ENCODE measurements at regions not wholly inside any gene's neighbourhood (a gene's known extent, or its start where the extent isn't known, plus 50 kb on each side); places are given as distances from the start of the nearest gene placed in this dataset.
"Not testable (repeated sequence)": the region's sequence is repeated elsewhere in the genome, so short reads cannot be mapped to it uniquely, and the experiment has no call there.

DNA sequence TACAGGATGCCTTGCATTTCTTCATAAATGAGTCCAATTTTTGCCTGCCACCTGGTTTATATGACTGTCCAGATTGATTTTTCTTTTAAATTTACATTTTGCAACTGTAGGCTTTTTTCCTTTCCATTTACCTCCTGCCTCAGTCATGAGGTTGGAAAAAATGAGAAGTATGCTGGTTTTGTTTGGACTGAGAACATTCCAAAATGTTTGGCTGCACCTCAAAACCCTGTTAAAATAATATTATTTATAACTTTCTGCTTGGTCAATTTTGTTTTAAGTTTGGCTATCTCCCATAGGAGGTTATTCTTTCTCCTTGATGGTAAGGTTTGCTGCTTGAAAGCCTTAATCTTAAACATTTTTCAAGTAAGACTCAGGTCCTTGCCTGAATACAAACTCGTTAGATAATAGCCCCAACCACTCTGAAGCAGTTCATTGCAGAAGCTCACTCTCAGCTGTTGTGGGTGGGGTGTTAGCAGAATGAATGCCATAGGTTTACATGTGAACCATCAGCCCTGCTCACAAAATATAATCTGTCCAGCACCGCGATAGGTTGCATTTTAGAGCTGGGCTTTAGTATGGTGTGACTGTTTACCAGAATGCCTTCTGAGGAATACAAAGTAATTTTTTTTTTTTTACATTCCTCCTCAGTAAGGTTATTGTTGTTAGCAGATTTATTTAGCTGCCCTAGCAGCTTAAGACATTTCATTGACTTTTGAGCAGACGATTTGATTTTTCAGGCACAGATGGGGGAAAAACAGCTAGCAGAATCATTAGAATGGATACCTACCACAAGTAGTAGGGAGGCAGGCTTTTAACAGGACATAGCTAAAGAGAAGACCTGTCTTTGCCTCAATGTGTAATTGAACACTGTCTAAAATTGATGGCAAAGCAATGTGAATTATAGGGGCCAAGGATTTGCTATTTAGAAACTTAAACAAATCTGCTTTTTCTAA is 630.8 kb upstream of the KCNMB2 start:
- Histone ChIP-seq H3K4me3 (no peak overlapping the region), H3K27ac (peak overlapping the region; percentile 73), H3K36me3 (no peaks in the 10 kb centered on the region), H3K27me3 (no peaks in the 10 kb centered on the region), H3K4me1 (peaks cover 14% of the 10 kb centered on the region), H3K9me3 (no peaks in the 10 kb centered on the region)
- 56% methylated on average over 4 of the region's 4 CpGs for WGBS
- DNase-seq (ENCODE audit: low spot score in 2 of 2), result no peak
- TF ChIP-seq, protein P1, sequence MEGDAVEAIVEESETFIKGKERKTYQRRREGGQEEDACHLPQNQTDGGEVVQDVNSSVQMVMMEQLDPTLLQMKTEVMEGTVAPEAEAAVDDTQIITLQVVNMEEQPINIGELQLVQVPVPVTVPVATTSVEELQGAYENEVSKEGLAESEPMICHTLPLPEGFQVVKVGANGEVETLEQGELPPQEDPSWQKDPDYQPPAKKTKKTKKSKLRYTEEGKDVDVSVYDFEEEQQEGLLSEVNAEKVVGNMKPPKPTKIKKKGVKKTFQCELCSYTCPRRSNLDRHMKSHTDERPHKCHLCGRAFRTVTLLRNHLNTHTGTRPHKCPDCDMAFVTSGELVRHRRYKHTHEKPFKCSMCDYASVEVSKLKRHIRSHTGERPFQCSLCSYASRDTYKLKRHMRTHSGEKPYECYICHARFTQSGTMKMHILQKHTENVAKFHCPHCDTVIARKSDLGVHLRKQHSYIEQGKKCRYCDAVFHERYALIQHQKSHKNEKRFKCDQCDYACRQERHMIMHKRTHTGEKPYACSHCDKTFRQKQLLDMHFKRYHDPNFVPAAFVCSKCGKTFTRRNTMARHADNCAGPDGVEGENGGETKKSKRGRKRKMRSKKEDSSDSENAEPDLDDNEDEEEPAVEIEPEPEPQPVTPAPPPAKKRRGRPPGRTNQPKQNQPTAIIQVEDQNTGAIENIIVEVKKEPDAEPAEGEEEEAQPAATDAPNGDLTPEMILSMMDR (IDR thresholded peaks at IDR 0.05), result no peak
- no peak for TF ChIP-seq POLR2AphosphoS5 (IDR thresholded peaks at IDR 0.05)
- TF ChIP-seq EP300 (IDR thresholded peaks at IDR 0.05), result no peak
- no peak for TF ChIP-seq POLR2A (IDR thresholded peaks at IDR 0.05)

DNA sequence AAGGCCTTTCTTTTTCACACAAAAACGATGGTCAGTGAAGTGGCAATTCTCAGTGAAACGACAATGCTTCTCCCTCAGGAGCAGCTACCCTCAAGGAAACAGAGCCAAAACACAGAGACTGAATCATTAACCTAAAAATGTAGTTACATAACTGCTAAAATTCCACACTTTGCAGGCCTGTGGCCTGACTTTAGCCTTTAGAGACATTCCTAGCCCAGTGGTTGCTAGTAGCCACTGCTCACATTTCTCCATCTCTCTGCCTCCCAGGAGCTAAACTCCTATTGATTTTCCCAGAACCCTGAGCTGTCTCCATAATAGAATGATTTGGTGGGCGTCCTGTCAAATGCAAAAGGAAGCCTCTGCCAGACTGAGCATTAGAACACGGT is 630.1 kb upstream of the KCNMB2 start:
- H3K27ac ChIP-seq, result peak overlapping the region; percentile 73
- no peaks in the 10 kb centered on the region for H3K36me3 ChIP-seq
- H3K4me1 ChIP-seq, result peaks cover 14% of the 10 kb centered on the region
- no peaks in the 10 kb centered on the region for H3K27me3 ChIP-seq
- no peak for DNase-seq (ENCODE audit: low spot score in 2 of 2)
- H3K4me3 ChIP-seq, result no peak overlapping the region
- H3K9me3 ChIP-seq, result no peaks in the 10 kb centered on the region
- TF ChIP-seq POLR2A (IDR thresholded peaks at IDR 0.05), result no peak
- TF ChIP-seq EP300 (IDR thresholded peaks at IDR 0.05), result no peak
- TF ChIP-seq POLR2AphosphoS5 (IDR thresholded peaks at IDR 0.05), result no peak
- TF ChIP-seq, protein P1 (IDR thresholded peaks at IDR 0.05), result no peak
- 52% methylated on average over 4 of the region's 4 CpGs for WGBS

- TF ChIP-seq, protein P1 (IDR thresholded peaks at IDR 0.05), result no peak
- TF ChIP-seq EP300 (IDR thresholded peaks at IDR 0.05) (no peak), POLR2A (IDR thresholded peaks at IDR 0.05) (no peak), POLR2AphosphoS5 (IDR thresholded peaks at IDR 0.05) (no peak)
- Histone ChIP-seq H3K27ac (no peak overlapping the region), H3K4me1 (peaks cover 14% of the 10 kb centered on the region), H3K9me3 (no peaks in the 10 kb centered on the region), H3K36me3 (no peaks in the 10 kb centered on the region), H3K4me3 (no peak overlapping the region), H3K27me3 (no peaks in the 10 kb centered on the region)
- DNase-seq (ENCODE audit: low spot score in 2 of 2), result no peak
- 73% methylated on average over 5 of the region's 5 CpGs for WGBS
Measured at GRCh38 chr3:177906578-177907229, 629.5 kb upstream of the KCNMB2 start.

DNA sequence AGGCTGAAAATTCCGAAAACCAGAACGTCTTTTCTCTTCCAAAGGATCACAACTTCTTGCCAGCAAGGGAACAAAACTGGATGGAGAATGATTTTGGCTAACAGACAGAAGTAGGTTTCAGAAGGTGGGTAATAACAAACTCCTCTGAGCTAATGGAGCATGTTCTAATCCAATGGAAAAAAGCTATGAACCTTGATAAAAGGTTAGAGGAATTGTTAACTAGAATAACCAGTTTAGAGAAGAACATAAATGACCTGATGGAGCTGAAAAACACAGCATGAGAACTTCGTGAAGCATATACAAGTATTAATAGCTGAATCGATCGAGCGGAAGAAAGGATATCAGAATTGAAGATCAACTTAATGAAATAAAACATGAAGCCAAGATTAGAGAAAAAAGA is 626.7 kb upstream of the KCNMB2 start:
- not testable (repeated sequence) for H3K4me3 ChIP-seq; H3K27me3 ChIP-seq; DNase-seq (ENCODE audit: low spot score in 2 of 2); H3K9me3 ChIP-seq; H3K36me3 ChIP-seq; H3K27ac ChIP-seq
- WGBS, result 88% methylated on average over 6 of the region's 6 CpGs
- peaks cover 12% of the 10 kb centered on the region for H3K4me1 ChIP-seq

DNA sequence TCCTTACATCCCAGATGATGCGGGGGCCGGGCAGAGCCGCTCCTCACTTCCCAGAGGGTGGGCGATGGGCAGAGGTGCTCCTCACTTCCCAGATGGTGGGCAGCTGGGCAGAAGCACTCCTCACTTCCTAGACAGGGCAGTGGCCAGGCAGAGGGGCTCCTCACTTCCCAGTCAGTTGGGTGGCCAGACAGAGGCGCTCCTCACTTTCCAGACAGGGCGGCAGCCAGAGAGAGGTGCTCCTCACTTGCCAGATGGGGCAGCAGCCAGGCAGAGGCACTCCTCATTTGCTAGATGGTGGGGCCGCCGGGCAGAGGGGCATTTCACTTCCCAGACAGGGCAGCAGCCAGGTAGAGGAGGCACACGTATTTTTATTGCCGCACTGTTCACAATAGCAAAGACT is 622.0 kb upstream of the KCNMB2 start:
- Histone ChIP-seq H3K4me3 (no peak overlapping the region), H3K9me3 (no peaks in the 10 kb centered on the region), H3K36me3 (no peaks in the 10 kb centered on the region), H3K27ac (no peak overlapping the region), H3K27me3 (no peaks in the 10 kb centered on the region), H3K4me1 (no peaks in the 10 kb centered on the region)
- 88% methylated on average over 7 of the region's 10 CpGs for WGBS
- TF ChIP-seq, protein P1 (IDR thresholded peaks at IDR 0.05), result no peak
- no peak for TF ChIP-seq POLR2A (IDR thresholded peaks at IDR 0.05)
- no peak for TF ChIP-seq EP300 (IDR thresholded peaks at IDR 0.05)
- TF ChIP-seq POLR2AphosphoS5 (IDR thresholded peaks at IDR 0.05), result no peak
- no peak for DNase-seq (ENCODE audit: low spot score in 2 of 2)
